NCI-H1417 treated with DMSO at 0.1 percent for 48 hours (cell line): ENCODE measurements at regions not wholly inside any gene's neighbourhood (a gene's known extent, or its start where the extent isn't known, plus 50 kb on each side); places are given as distances from the start of the nearest gene placed in this dataset.

Experiments used
- DNase-seq: peaks from one replicate; lab custom pipeline; 2025; lab: John Stamatoyannopoulos, UW

DNA sequence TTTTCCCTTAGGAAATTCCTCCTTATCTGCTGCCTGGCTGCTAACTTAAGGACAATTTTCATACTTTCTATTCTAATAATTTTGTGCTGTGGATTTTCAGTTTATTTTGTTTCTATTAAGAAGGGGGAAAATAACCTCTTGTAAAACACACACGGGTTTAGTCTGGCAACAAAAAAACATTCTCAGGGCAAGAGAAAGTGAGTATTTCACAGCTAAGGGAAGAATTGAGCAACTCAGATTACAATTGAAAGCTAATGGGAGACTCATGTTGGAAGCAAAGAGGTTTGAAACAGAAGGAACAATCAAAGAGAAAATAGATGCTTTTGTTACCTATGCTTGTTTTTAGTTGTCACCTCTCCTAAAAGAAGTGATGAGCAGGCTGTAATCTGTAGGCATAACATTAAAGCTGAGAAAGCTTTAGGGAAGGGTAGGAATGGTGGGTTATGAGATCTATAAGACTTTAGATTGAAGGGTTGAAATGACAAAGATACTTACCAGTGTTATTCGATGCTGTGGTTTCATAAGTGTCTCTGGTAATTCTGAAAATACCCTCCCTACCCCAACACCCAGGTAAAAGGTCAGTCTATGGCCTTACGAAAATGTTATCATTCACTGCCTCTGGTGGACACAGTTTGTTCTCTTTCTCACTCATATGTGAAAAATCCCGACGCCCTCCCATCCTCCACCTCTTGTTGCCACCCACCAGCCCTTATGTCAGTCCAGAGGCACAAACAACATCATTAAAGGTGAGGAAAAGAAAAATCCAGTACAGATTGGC lies 510.9 kb downstream of the TXNL1 start:
- DNase-seq: no peak

DNA sequence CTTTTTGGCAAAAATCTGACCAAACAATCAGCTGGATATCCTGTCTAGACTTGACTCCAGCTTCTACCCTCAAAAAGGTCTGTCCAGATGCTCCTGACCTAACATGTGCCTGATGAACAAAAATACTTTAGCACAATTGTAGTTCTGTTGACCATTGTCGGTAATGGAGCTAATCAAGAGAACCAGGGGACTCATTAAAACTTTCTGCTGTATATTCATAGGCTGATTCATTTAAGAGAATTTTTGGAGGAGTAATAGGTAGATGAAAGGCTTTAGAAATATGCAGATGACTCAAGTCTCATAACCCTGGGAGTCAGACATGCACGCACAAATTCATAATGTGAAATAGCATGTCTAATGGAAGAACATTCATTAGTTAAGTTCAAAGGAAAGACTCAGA lies 514.2 kb downstream of the TXNL1 start:
- DNase-seq: no peak

DNA sequence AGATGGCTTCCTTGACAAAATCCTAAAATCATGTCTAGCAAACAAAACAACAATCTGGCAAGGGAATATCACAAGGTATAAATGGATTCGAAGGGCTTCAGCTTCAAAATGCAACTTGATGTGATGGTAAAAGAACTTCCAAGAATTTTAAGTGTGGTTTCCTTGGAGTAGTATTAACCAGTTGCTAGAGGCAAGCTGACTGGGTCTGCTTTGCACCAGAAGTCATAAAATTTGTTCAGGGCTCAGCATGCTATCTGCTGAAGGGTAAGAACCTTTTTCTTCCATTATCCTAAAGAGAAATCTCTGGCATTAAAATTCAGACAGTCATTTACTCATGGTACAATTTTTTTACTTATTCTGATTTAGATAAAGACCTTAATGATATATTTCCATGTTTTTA lies 516.7 kb downstream of the TXNL1 start:
- no peak for DNase-seq

DNA sequence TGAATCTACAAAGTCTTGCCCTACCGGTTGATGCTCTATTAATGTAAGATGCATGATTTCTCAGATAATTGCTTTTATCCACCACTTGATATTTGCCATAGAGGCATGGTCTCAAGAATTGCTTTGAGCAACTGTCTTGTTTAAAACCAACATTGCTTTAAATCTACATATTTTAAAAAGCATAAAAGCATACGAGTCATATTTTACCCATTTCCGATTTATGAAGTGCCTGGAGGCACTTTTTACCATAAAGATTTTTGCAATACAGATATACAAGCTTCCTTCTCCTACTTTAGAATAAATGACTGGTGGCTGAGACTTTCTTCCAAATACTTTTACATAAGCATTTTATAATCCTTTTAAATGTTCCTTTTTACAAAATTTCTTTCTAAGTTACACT lies 517.6 kb downstream of the TXNL1 start:
- no peak for DNase-seq

DNA sequence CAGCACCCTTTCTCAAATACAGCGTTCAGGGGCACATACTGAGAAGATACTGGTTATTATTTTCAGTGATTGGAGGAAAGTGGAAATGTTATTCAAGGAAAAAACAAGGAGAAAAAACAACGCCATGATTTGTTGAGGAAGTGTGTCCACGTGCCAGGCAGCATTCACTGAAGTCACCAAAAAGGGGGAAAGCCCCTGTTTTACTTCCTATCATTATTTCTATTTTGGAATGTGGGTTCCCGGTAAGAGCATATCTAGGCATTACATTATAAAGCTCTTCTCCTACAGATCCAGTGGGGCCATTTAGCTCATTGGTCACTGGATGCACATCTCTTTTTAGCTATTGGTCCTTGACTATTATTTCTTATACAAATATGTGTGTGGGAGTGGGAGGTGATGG lies 518.7 kb downstream of the TXNL1 start:
- DNase-seq: no peak

DNA sequence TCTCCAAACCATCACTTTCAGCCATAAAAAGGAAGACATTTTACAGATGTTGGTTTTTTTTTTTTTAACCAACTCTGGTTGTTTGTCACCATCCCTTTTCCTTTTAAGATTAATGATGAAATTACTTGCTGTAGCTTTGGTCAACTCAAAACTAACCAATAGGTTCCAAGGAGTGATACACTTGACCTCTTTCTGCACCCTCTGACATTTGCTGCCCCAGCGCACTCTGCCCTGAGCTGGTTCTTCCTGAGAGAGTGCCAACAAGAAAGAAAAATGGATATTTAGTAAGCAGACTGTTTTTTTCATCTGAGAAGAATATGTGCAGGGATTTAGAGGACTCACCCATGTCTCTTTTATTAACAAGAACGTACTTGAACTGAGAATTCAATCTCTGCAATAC lies 520.0 kb downstream of the TXNL1 start:
- no peak for DNase-seq

DNA sequence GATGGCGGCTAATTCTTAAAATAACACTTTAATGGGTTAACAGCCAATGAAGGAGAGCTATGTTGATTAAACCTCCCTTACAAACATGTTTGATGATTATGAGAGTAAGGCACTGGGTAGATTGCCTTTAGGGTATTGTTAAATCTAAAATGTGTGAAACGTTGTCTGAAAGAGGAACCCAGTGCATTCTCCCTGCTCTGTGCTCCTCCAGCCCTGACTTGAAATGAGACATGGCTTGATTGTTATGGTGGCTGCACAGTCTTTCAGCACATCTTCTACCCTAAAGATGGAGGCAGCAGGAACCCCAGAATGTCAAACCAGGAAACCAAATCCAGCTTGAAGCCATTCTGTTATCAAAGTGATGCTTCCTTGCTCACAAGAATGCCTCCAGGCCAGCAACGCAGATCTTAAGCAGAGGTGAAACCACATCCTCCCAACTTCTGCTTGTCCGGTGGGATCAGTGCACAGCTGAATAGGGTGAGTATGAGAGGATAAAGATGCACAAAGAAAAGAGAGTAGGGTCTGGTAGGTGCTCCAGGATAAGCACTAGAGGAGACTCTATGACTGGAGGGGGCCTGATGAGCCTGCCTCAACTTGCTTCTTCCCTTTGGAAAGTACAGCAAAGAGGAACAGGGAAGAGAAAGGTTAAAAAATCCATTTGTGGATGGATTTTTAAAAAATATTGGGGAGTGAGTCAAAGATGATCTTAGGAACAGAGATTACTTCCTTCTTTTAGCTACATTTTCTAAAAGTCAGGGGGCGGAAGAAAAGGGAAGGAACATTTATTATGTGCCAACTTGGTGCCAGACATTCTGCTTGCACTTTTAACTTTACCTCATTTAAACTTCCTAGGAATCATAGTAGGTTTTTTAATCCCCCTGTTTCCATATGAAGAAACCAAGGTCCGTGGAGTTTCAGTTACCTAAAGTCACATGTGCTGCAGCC lies 523.0 kb downstream of the TXNL1 start:
- no peak for DNase-seq

DNA sequence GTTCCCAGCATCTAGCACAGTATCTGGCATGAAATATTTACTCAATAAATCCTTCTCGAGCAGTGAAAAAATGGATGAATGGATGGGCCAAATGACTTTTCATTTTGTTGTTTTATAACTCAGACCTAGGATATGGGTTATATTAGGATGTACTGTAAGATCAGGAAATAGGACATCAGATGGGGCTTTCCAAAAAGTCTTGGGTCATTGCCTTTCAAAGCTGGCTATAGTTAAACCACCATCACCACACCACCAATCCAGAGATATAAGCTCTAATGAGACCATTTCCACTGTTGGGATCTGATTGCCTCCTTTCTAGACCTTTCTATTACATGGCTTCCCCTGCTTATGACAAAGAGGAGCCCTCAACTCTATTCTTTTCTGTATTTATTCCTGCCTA lies 525.0 kb upstream of the TCF4 start:
- DNase-seq: no peak

DNA sequence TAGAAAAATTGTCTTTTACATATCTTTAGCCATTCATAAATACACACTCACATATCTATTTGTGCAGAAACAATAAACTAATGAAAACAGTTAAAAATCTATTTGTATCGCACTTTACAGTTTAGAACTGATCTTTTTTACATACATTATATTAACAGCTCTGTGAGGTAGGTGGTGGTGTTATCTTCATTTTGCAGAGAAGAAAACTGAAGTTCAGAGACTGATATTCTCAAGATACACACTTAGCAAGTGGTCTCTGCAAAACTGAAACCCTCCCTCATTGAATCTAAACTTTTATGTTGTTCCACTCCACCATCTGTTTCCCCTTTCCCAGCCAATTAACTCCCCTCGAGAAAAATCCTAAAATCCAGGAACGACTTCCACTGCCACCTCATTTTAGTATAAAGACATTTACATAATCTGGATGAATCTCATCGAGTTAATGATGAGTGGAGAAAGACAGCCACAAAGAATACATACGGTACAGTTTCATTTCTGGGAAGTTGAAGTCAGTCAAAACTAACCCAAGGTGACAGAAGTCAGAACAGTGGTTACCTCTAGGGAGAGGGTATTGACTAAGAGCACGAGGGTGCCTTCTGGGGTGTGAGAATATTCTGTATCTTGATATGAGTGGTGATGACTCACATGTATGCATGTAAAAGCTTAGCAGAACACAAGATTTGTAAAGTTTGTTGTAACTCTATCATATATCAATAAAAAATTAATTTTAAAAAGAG lies 524.2 kb upstream of the TCF4 start:
- no peak for DNase-seq

DNA sequence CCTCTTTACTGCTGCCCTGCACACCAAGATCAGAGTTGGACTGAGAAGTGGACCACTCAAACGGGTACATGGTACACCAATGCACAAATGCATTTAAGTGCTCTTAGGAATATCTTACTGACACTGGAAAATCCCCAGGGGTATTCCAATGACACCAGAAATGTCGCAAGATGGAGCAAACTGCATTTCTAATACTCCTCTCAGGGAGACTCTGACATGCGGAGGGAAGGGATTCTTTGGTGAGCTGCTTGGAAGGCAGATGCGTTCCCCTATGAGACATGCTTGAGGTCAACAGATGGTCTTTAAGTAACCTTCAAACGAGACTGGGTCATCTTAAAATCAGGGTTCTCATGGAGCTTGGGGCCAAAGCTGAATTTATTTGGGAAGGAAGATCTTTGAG lies 521.8 kb upstream of the TCF4 start:
- DNase-seq: no peak

DNA sequence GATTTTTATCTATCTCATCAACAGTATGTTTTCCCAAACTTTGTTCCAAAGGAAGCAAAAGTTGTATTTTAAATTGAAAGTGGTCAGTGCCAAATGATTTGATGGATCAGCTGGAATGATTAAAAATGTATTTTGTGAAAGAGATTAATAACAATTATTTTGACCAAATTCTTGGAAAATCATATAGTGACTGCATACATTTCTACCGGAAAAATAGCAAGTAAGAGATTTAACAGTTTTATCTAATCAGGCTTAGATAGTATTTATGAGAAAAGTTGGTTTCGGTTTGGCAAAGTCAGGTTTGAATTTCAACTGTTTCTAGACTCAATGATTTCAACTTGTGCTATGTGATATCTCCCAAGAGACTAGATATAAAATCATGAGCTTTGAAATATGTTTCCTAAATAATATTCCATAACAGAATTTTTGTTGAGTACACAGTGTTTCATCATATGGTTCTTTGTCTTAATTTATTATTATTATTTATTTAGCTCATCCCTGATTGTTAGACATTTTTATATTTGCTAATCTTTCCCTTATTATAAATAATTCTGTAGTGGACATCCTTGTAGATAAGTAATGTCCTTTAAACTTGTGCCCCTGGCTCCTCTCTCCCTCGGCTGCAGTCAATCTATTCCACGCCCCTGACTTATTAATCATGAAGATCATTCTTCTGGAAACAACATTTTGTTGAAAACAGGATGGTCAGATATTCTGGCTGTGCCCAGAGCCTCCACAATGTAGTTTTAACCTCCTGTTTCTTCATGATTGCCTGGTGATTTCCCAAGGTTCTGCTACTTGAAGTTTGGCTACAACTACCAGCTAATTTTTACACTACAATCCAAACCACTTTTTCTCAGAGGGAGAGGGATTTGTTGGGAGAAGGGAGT lies 520.7 kb upstream of the TCF4 start:
- no peak for DNase-seq

DNA sequence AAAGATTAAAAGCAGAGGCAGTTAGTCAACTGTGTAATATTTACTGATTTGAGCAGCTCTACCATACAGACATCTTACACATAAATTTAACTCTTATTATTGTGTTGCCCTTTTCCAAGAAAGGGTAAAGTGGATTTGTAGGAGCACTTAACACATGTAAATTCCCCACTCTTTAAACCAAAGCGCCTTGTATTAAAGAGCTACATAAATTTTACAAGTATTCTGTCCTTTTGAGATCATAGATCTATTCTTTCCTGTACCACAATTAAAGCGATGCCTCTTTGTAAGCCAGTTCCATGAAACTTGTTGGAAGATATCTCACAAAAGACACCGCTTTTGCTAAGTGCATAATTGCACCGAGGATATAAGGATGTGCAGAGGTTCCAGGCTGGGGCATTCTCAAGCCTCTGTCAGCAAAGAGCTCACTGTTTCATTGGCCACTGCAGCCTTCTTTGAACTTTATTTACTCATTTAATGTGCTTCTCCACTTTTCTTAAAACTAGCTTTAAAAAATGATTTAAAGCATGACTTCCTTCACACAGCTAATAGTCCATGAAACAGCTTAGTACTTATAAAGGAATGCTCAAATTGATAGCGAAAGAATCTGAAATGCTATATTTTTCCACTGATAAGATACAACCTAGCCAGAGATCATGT lies 520.0 kb upstream of the TCF4 start:
- DNase-seq: no peak

DNA sequence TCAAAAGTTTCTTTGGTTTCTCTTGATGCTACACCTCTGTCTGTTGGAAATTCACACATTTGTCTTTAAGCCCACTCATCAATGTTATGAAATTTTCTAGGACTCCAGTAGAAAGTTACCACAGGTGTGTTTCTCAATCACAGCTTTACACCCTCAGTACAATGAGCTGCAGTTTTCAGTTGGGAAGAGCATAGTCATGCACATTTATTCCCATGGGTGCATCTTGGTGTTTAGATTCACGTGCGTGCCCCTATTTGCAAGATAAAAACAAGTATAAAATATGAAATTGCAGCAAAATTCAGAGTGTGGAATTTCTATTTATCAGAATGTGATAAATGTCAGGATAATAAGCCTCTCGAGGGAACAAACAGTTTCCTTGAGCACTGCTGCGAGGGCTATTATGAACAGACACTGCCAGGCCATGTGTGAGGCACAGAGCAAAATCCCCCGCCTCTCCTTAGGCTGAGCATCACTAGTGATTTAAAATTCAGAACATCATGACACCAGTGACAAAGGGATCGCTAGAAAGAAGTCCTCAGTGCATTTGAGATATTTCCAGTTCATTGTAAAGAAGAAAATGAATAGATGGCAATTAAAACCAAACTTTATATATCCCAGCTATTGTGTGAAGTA lies 512.2 kb upstream of the TCF4 start:
- no peak for DNase-seq

DNA sequence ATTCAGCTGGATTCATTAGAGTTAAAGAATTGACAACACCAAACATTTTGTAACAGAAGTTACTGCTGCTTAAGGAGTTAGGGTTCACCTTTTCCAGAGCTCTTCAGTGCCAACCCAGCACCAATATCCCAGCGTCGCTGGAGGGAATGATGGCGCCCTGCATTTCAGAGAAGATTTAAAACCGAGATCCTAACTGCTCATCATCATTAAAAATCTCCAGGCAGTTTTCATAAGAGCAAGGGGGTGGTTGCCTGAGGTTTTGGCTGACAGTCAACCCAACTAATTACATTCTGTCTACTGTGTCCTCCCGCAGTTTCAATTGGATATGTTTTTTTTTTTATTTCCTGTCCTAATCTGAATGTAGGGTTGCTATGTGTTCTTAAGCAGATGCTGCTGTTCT lies 509.6 kb upstream of the TCF4 start:
- no peak for DNase-seq

DNA sequence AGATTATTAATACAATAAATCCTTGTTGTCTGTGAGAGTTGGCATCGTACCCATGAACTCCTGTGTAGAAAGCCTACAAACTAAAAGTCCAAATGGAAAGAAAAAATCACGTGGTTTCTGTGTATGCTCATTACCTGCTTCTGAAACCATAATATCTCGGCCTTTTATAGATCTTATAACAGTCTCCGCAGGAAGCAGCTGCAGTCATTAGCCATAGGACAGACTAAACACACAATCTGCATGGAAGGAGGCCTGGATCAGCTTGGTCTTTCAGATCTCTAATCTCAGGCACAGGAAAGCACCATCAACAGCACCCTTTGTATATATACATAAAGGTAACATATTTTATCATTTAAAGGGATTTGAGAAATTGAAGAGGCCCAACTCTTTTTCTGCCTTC lies 508.9 kb upstream of the TCF4 start:
- DNase-seq: no peak

DNA sequence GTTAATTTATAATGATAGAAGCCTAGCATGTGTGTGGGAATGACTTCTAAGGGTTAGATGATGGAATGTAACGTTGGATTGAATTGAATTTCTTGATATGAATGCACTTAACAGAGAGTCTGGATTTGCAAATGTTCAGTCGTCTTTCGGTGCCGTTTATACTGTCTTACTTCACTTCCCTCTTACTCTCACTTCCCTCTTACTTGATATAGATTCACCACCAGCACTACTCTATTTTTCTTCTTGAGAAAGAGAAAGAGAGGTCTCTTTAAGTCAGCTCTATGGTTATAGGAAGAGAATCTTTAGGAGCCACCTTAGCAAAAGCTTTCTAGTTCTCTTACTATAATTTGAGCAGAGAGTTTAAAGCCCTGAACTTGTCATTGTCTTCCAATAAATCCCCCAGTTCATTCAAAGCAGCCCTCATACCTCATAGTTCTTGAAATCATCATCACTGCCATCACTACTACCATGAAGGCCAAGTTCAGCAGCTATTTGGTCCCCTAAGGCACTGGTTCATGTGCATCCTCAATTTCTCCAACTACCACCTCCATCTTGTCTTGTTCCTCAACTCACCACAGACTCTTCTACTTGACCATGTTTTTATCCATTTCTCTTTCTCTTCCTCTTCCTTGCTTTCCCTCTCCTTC lies 501.7 kb upstream of the TCF4 start:
- no peak for DNase-seq

DNA sequence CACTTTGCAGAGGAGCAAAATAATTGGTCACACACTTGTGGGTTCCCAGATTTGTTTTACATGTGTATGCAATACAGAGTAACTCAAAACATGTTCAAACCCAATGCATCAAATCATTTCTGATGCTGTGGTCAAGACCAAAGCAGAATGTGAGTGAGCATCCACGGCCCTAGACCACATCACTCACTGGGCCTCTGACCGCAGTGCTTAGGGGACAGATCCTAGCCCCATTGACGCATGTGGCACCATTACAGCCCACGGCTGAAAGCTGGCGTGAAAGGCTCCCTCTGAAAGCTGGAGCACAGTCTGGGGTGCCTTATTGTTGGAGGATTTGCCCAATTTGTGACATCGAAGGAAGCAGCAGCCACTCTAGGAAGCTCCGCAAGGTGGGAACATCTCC lies 498.8 kb upstream of the TCF4 start:
- no peak for DNase-seq

DNA sequence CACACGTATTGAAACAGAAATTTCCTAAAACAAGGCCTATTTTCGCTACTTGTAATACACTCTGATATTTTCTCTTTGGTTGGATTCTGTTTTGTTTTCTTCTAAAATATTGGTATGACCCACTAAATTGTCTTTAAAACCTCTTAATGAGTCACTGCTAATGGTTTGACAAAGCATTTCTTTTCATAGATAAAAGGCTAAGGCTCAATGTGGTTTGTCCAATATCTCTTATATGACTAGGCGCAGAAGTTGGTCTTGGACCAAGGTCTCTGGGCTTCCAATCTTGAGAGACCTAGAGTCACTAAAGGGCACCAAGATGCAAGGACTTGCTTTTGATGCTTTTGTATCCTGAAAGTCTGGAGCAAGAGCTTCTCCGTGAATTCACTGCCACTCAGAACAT lies 498.2 kb upstream of the TCF4 start:
- DNase-seq: no peak

DNA sequence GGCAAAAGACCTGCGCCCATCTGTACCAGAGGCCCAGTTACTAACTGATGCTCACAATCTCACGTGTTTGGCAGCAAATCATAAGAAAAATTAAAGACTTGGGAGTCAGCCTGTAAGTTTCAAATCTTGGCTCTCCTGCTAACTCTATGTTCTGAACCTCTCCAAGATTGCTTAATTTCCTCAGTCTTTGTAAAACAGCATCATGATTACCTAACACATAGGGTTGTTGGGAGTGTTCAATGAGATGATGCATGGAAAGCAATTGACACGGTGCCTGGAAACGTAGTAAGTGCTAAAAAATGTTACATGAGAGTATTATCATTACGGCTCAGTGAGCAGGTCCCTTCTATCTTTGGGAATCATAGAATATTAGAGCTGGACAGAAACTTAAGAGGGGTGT lies 497.6 kb upstream of the TCF4 start:
- DNase-seq: no peak
